ENCODE measurements at regions not wholly inside any gene's neighbourhood (a gene's known extent, or its start where the extent isn't known, plus 50 kb on each side); places are given as distances from the start of the nearest gene placed in this dataset.

- TF ChIP-seq CTCF (IDR thresholded peaks at IDR 0.05; ENCODE audit: low read depth, low read length): no peak
- no peak overlapping the region for H3K4me3 ChIP-seq (ENCODE audit: low read depth, low read length)
These were observed 647.0 kb downstream of the TDRD15 start for GRCh38 chr2:21770787-21771186.

- no peak for TF ChIP-seq CTCF (IDR thresholded peaks at IDR 0.05; ENCODE audit: low read depth, low read length)
- H3K4me3 ChIP-seq (ENCODE audit: low read depth, low read length): no peak overlapping the region
These were observed 648.9 kb downstream of the TDRD15 start for GRCh38 chr2:21772624-21773023.

- H3K4me3 ChIP-seq (ENCODE audit: low read depth, low read length): no peak overlapping the region
- TF ChIP-seq CTCF (IDR thresholded peaks at IDR 0.05; ENCODE audit: low read depth, low read length): no peak
These were observed 649.4 kb downstream of the TDRD15 start for GRCh38 chr2:21773168-21773567.

GRCh38 chr2:21774691-21775368 lies 651.1 kb downstream of the TDRD15 start:
- TF ChIP-seq CTCF (IDR thresholded peaks at IDR 0.05; ENCODE audit: low read depth, low read length): no peak
- no peak overlapping the region for H3K4me3 ChIP-seq (ENCODE audit: low read depth, low read length)

GRCh38 chr2:21779786-21780185 lies 656.0 kb downstream of the TDRD15 start:
- H3K4me3 ChIP-seq (ENCODE audit: low read depth, low read length): no peak overlapping the region
- no peak for TF ChIP-seq CTCF (IDR thresholded peaks at IDR 0.05; ENCODE audit: low read depth, low read length)

GRCh38 chr2:21781962-21782361 lies 658.2 kb downstream of the TDRD15 start:
- H3K4me3 ChIP-seq (ENCODE audit: low read depth, low read length): no peak overlapping the region
- no peak for TF ChIP-seq CTCF (IDR thresholded peaks at IDR 0.05; ENCODE audit: low read depth, low read length)

- TF ChIP-seq CTCF (IDR thresholded peaks at IDR 0.05; ENCODE audit: low read depth, low read length): no peak
- no peak overlapping the region for H3K4me3 ChIP-seq (ENCODE audit: low read depth, low read length)
These were observed 659.1 kb downstream of the TDRD15 start for GRCh38 chr2:21782866-21783265.
